CD4-positive, alpha-beta T cell treated with Interleukin-17A for 4 hours (primary cell): ENCODE measurements at regions not wholly inside any gene's neighbourhood (a gene's known extent, or its start where the extent isn't known, plus 50 kb on each side); places are given as distances from the start of the nearest gene placed in this dataset.
"Not testable (repeated sequence)": the region's sequence is repeated elsewhere in the genome, so short reads cannot be mapped to it uniquely, and the experiment has no call there.

Experiments used
- DNase-seq: peaks from one replicate; pipeline ENCODE4 v3.0.0-alpha.2; 2020; ENCODE audit warnings: mixed read lengths

GRCh38 chr22:35138521-35138920, 72.6 kb downstream of the ISX start:
- no peak for DNase-seq

- no peak for DNase-seq
These were observed 75.2 kb downstream of the ISX start for GRCh38 chr22:35140879-35141745.

GRCh38 chr22:35148381-35148780, 82.4 kb downstream of the ISX start:
- no peak for DNase-seq

GRCh38 chr22:35148866-35149548, 83.0 kb downstream of the ISX start:
- DNase-seq, result no peak

- DNase-seq, result peak; percentile 63
These were observed 84.5 kb downstream of the ISX start for GRCh38 chr22:35150183-35151107.

GRCh38 chr22:35152316-35152715, 86.4 kb downstream of the ISX start:
- no peak for DNase-seq

GRCh38 chr22:35154937-35155387, 89.0 kb downstream of the ISX start:
- DNase-seq, result peak; percentile 8

- DNase-seq, result no peak
These were observed 89.6 kb downstream of the ISX start for GRCh38 chr22:35155403-35156025.

GRCh38 chr22:35156945-35157344, 91.0 kb downstream of the ISX start:
- no peak for DNase-seq

GRCh38 chr22:35158336-35158735, 92.4 kb downstream of the ISX start:
- DNase-seq, result no peak

GRCh38 chr22:35159343-35159742, 93.4 kb downstream of the ISX start:
- DNase-seq, result no peak

- DNase-seq, result no peak
These were observed 94.3 kb downstream of the ISX start for GRCh38 chr22:35160268-35160667.

- not testable (repeated sequence) for DNase-seq
These were observed 91.4 kb upstream of the HMGXB4 start for GRCh38 chr22:35165896-35166295.

- DNase-seq, result no peak
These were observed 86.3 kb upstream of the HMGXB4 start for GRCh38 chr22:35170716-35171697.

- no peak for DNase-seq
These were observed 84.9 kb upstream of the HMGXB4 start for GRCh38 chr22:35172442-35172841.

- no peak for DNase-seq
These were observed 83.6 kb upstream of the HMGXB4 start for GRCh38 chr22:35173655-35174054.

- DNase-seq, result no peak
These were observed 82.8 kb upstream of the HMGXB4 start for GRCh38 chr22:35174401-35175038.

GRCh38 chr22:35175392-35175791, 81.9 kb upstream of the HMGXB4 start:
- DNase-seq, result no peak

- no peak for DNase-seq
These were observed 79.5 kb upstream of the HMGXB4 start for GRCh38 chr22:35177811-35178210.

GRCh38 chr22:35178446-35178845, 78.8 kb upstream of the HMGXB4 start:
- DNase-seq, result no peak

- DNase-seq, result no peak
These were observed 73.4 kb upstream of the HMGXB4 start for GRCh38 chr22:35183917-35184316.
